ENCODE measurements at regions not wholly inside any gene's neighbourhood (a gene's known extent, or its start where the extent isn't known, plus 50 kb on each side); places are given as distances from the start of the nearest gene placed in this dataset.

- FAIRE-seq, result no peak
Measured at GRCh38 chr1:228923973-228924686, 188.9 kb downstream of the RHOU start.

- no peak for FAIRE-seq
Measured at GRCh38 chr1:228925691-228926090, 190.4 kb downstream of the RHOU start.

- no peak for FAIRE-seq
Measured at GRCh38 chr1:228927421-228927820, 192.1 kb downstream of the RHOU start.

DNA sequence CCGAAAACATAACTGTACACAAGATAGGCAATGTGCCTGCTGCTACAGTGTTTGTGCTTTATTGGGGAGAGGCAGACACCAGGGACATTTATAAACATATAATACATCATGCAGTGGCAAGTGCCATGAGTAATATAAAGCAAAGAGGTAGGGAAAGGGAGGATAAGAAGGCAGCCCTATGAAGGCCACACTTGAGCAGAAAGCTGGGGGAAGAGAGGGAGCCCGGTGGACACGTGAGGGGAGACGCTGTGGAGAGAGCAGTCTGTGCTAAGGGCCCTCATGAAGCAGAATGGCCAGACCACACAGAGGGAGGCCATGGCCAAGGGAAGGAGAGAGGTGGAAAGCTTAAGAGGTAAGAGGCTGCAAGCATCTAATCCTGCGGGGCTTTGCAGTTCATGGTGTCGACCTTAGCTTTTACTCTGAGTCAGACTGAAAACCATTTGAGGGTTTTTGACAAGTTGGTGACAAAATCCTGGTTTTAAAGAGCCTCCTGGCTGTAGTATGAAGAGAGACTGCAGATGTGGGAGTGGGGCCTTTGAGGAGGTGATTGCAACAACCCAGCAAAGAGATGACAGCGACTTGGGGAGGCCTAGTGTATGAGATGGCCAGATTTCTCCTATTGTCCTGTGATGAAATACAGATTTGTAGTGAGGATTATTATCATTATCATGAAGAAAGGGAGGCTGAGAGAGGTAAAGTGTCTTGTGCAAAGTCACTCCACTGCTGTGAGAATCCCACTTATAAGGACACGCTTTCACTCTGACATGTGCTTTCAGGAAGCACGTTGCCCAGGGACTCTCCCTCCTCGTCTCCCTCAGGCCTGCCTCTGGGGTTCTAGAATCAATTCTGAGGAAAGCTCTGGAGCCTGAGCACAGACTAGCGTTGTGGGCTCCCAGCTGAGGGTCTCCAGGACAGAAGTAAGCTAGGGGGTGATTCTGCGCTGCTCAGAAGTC lies 192.9 kb downstream of the RHOU start:
- no peak for FAIRE-seq

DNA sequence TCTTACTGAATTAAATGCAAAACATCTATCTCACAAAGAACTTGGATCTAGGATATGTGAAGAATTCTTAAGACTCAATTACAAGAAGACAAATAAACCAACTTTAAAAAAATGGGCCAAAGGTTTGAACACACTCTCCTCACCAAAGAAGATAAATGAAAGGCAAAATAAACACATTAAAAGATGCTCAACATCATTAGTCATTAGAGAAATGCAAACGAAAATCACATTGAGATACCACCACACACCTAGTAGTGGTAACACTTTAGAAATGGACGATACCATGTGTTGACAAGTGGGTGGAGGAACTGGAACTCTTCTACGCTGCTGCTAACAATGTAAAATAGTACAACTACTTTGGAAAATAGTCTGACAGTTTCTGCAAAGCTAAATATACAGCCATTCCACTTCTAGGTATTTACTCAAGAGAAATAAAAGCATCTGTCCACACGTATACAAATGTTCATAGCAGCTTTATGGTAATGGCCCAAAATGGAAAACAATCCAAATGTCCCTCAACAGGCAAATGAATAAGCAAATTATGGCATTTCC lies 194.3 kb downstream of the RHOU start:
- FAIRE-seq, result no peak

GRCh38 chr1:228930479-228930957 lies 195.2 kb downstream of the RHOU start:
- no peak for FAIRE-seq

- no peak for FAIRE-seq
Measured at GRCh38 chr1:228933753-228934152, 198.5 kb downstream of the RHOU start.

GRCh38 chr1:228935198-228935663 lies 200.0 kb downstream of the RHOU start:
- FAIRE-seq, result no peak

DNA sequence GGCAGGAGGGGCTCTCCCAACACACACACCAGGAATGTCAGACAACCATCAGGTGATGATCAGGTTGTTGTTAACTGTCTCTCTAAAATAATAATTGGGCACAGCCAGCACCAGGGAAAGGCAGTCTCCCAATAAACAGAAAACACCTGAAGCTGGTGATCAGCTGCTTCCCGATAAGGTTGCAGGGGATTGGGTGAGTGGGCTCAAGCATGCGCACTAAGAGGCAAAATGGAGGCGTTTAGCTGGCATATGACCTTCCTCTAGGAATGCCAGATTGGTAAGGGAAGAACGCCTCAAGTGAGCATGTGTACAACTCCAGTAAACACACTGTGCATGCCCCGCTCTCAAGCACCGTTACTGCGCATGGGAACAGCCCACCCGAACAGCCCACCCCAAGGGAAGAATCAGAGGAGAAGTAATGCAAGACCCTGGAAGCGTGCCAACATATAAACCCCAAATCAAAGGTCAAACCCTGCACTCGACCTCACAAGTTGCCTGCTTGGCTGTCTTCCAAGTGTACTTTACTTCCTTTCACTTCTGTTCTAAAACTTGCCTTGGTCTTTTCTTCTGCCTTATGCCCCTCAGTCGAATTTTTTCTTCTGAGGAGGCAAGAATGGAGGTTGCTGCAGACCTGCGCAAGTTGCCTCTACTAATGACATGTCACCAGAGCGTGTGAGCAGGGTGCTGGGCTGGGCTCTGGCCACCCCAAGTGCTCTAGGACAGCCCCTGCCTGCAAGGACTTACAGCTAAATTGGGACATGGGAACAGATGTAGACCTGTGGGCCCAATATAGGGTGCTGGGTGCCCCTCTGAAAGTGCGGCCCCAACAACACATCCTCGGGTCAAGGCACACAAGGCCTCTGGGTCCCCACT lies 200.8 kb downstream of the RHOU start:
- FAIRE-seq, result no peak

- no peak for FAIRE-seq
Measured at GRCh38 chr1:228936881-228937280, 201.6 kb downstream of the RHOU start.

- FAIRE-seq, result no peak
Measured at GRCh38 chr1:228937351-228937750, 202.1 kb downstream of the RHOU start.

GRCh38 chr1:228937851-228938536 lies 202.7 kb downstream of the RHOU start:
- FAIRE-seq, result no peak

- no peak for FAIRE-seq
Measured at GRCh38 chr1:228938537-228938901, 203.2 kb downstream of the RHOU start.

GRCh38 chr1:228939001-228939691 lies 203.9 kb downstream of the RHOU start:
- FAIRE-seq, result no peak

DNA sequence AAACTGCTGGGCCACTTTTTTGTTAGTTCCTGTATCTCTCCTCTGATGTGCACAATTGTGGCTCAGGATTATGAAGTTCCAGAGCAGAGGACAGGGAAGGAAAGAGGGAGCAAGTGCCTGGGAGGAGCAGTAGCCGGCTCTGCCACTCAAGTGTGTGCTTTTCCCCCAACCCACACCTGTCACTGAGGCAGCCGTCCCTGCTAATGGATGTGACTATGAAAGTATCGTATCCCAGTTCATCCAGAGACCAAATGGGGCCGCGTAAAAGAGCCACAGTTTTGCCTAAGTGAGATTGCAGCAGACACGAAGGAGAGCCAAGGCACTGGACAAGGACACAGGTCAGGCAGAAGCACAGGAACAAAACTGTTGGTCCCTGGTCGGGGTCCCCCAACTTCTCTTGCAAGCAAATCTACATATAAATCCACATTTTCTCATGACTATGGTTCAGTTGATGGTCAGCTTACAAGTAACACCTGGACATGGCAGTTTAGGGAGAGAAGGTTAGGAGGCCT lies 204.7 kb downstream of the RHOU start:
- no peak for FAIRE-seq

GRCh38 chr1:228940526-228940925 lies 205.2 kb downstream of the RHOU start:
- no peak for FAIRE-seq

GRCh38 chr1:228940926-228941325 lies 205.6 kb downstream of the RHOU start:
- FAIRE-seq, result no peak

GRCh38 chr1:228941666-228942065 lies 206.4 kb downstream of the RHOU start:
- FAIRE-seq, result no peak

DNA sequence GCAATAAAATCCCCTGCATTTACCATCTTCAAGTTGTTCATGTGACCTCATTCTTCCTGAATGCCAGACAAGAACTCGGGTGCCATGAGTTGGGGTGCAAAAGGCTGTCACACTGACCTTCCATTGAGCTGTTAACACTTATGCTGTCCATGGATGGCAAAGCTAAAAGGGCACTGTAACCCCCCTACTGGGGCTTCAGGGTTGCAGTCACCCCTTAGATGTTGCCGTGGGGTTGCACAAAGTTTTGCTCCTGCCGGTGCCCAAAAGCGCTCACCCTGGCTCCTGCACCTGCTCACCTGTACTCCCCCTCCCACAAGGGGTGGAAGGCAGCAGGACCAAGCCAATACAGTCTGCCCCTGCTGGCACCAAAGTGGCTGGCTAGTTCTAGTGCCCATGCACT lies 208.2 kb downstream of the RHOU start:
- FAIRE-seq, result no peak

DNA sequence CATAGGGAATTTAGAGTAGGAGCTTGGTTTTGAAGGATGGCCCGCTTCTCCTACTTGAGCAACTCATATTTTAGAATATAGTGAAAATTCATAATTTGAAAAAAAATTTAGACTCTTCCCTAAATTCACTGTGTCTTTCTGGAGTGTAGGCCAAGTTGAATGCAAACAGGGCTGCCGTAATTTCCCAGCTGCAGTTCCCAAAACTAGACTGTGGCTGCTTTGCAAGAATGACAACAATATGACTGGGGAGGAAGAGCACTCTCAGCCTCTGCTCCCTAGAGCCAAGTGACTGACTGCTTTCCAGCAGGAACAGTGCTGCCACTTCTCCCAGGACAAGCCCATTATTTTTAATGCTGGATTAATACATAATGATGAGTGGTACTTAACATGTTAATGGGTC lies 209.0 kb downstream of the RHOU start:
- no peak for FAIRE-seq

DNA sequence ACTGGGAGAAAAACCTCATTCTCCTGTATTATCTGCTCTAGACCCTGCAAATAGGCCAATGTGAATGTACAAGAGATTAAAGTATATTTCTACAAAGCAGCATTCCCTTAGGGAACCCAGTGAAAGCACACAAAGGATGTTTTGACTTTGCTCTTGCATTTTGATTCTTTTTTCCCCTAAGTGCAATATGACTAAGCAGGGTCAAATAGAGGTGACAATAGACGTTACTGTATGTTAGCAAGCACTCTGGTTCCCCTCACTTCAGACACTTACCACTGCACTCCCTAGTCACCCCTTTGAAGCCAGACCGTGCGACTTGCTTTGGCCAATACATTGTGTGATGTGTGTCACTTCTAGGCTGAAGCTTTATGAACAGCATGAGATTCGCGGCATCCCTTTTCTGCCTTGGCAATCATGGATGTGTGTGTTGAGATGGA lies 209.7 kb downstream of the RHOU start:
- no peak for FAIRE-seq
